ENCODE measurements at regions not wholly inside any gene's neighbourhood (a gene's known extent, or its start where the extent isn't known, plus 50 kb on each side); places are given as distances from the start of the nearest gene placed in this dataset.

- H3K4me1 ChIP-seq (replicated peaks; ENCODE audit: insufficient read depth) = no peaks in the 10 kb centered on the region
- H3K4me2 ChIP-seq = no peak overlapping the region
- POLR2A ChIA-PET (ENCODE audit: unreplicated experiment) = no interaction called here
- H4K20me1 ChIP-seq (ENCODE audit: insufficient read depth) = no peaks in the 10 kb centered on the region
- no peaks in the 10 kb centered on the region for H3K79me2 ChIP-seq (ENCODE audit: low read depth)
- BruUV-seq (replicated peaks) = no TSS peak
- H3F3A ChIP-seq (ENCODE audit: insufficient read depth, low read depth) = no peaks in the 10 kb centered on the region
- TF ChIP-seq CTCF (conservative IDR thresholded peaks at IDR 0.05) = no peak
- no peaks in the 10 kb centered on the region for H3K9me3 ChIP-seq (ENCODE audit: insufficient read depth, low read depth)
- no peak for DNase-seq
- no peaks in the 10 kb centered on the region for H3K27me3 ChIP-seq (ENCODE audit: insufficient read depth, low read depth)
- H2AFZ ChIP-seq = no peak overlapping the region
- intact Hi-C loops (cut with micrococcal nuclease; ENCODE audit: unreplicated experiment) = no loop called here
- H3K4me3 ChIP-seq = no peak overlapping the region
- no peak overlapping the region for H3K27ac ChIP-seq
- no peaks in the 10 kb centered on the region for H3K9me2 ChIP-seq (ENCODE audit: insufficient read depth)
- H3K36me3 ChIP-seq (ENCODE audit: low read depth) = no peaks in the 10 kb centered on the region
- CTCF ChIA-PET = no interaction called here
Observed at GRCh38 chr4:134390319-134390718, 188.7 kb upstream of the PABPC4L start.

GRCh38 chr4:134388351-134388750, 186.8 kb upstream of the PABPC4L start:
- Histone ChIP-seq H3K4me3 (no peak overlapping the region), H3K27ac (no peak overlapping the region), H3F3A (ENCODE audit: insufficient read depth, low read depth) (no peaks in the 10 kb centered on the region), H3K9me2 (ENCODE audit: insufficient read depth) (no peaks in the 10 kb centered on the region), H3K27me3 (ENCODE audit: insufficient read depth, low read depth) (no peaks in the 10 kb centered on the region), H2AFZ (no peak overlapping the region), H4K20me1 (ENCODE audit: insufficient read depth) (no peaks in the 10 kb centered on the region), H3K79me2 (ENCODE audit: low read depth) (no peaks in the 10 kb centered on the region), H3K4me1 (replicated peaks; ENCODE audit: insufficient read depth) (no peaks in the 10 kb centered on the region), H3K4me2 (no peak overlapping the region), H3K36me3 (ENCODE audit: low read depth) (no peaks in the 10 kb centered on the region), H3K9me3 (ENCODE audit: insufficient read depth, low read depth) (no peaks in the 10 kb centered on the region)
- no peak for TF ChIP-seq EZH2 (IDR thresholded peaks at IDR 0.05; ENCODE audit: low read depth)
- no peak for TF ChIP-seq CTCF (conservative IDR thresholded peaks at IDR 0.05)
- DNase-seq = no peak
- intact Hi-C loops (cut with micrococcal nuclease; ENCODE audit: unreplicated experiment) = no loop called here
- ChIA-PET POLR2A (ENCODE audit: unreplicated experiment) (no interaction called here), CTCF (no interaction called here)
- no TSS peak for BruUV-seq (replicated peaks)

GRCh38 chr4:134382478-134383227, 181.1 kb upstream of the PABPC4L start:
- H3K27ac ChIP-seq = no peak overlapping the region
- no peak overlapping the region for H2AFZ ChIP-seq
- DNase-seq = no peak
- no peak overlapping the region for H3K4me3 ChIP-seq
- H3K9me2 ChIP-seq (ENCODE audit: insufficient read depth) = no peaks in the 10 kb centered on the region
- H3K79me2 ChIP-seq (ENCODE audit: low read depth) = no peaks in the 10 kb centered on the region
- ChIA-PET POLR2A (ENCODE audit: unreplicated experiment) (no interaction called here), CTCF (no interaction called here)
- H3K27me3 ChIP-seq (ENCODE audit: insufficient read depth, low read depth) = no peaks in the 10 kb centered on the region
- H4K20me1 ChIP-seq (ENCODE audit: insufficient read depth) = no peaks in the 10 kb centered on the region
- no TSS peak for BruUV-seq (replicated peaks)
- H3F3A ChIP-seq (ENCODE audit: insufficient read depth, low read depth) = no peaks in the 10 kb centered on the region
- TF ChIP-seq EZH2 (IDR thresholded peaks at IDR 0.05; ENCODE audit: low read depth) (no peak), CTCF (conservative IDR thresholded peaks at IDR 0.05) (no peak)
- intact Hi-C loops (cut with micrococcal nuclease; ENCODE audit: unreplicated experiment) = no loop called here
- H3K4me2 ChIP-seq = no peak overlapping the region
- H3K9me3 ChIP-seq (ENCODE audit: insufficient read depth, low read depth) = no peaks in the 10 kb centered on the region
- H3K4me1 ChIP-seq (replicated peaks; ENCODE audit: insufficient read depth) = no peaks in the 10 kb centered on the region
- H3K36me3 ChIP-seq (ENCODE audit: low read depth) = no peaks in the 10 kb centered on the region
